Hepatocyte (in vitro differentiated cells): ENCODE measurements at regions not wholly inside any gene's neighbourhood (a gene's known extent, or its start where the extent isn't known, plus 50 kb on each side); places are given as distances from the start of the nearest gene placed in this dataset.

Source experiments
- DNase-seq: peaks from one replicate; pipeline ENCODE4 v3.0.0-alpha.2; 2016; ENCODE audit warnings: low spot score
- H2AFZ ChIP-seq: fragments of 200-600 bp; sonication (generic); 2 replicates; pipeline ENCODE4 v1.6.0; 2016; ENCODE audit warnings: antibody characterized with exemption, mild to moderate bottlenecking
- H3K27ac ChIP-seq: fragments of 200-600 bp; sonication (generic); 2 replicates; pipeline ENCODE4 v1.5.1; 2016; ENCODE audit warnings: mild to moderate bottlenecking
- H3K27me3 ChIP-seq: fragments of 200-600 bp; sonication (generic); 2 replicates; pipeline ENCODE4 v1.6.1; 2016
- H3K36me3 ChIP-seq: fragments of 200-600 bp; sonication (generic); replicated peaks from 2 replicates; pipeline ENCODE4 v1.5.1; 2016; ENCODE audit warnings: low read depth; ENCODE audit not compliant: insufficient read depth
- H3K4me1 ChIP-seq: fragments of 200-600 bp; sonication (generic); 2 replicates; pipeline ENCODE4 v1.5.1; 2016; ENCODE audit warnings: mild to moderate bottlenecking, moderate library complexity; ENCODE audit not compliant: insufficient read depth
- H3K4me2 ChIP-seq: fragments of 200-600 bp; sonication (generic); 2 replicates; pipeline ENCODE4 v1.6.0; 2016
- H3K4me3 ChIP-seq: fragments of 200-600 bp; sonication (generic); 2 replicates; pipeline ENCODE4 v1.5.1; 2016; ENCODE audit warnings: mild to moderate bottlenecking
- H3K79me2 ChIP-seq: fragments of 200-600 bp; sonication (generic); 2 replicates; pipeline ENCODE4 v1.6.0; 2017; ENCODE audit warnings: mild to moderate bottlenecking
- H3K9me2 ChIP-seq: fragments of 200-600 bp; sonication (generic); replicated peaks from 2 replicates; pipeline ENCODE4 v1.6.0; 2017; ENCODE audit warnings: mild to moderate bottlenecking; ENCODE audit not compliant: insufficient read depth
- H3K9me3 ChIP-seq: fragments of 200-600 bp; sonication (generic); 2 replicates; pipeline ENCODE4 v1.5.1; 2016; ENCODE audit warnings: low read depth, mild to moderate bottlenecking
- H4K20me1 ChIP-seq: fragments of 200-600 bp; sonication (generic); 2 replicates; pipeline ENCODE4 v1.6.0; 2016; ENCODE audit warnings: mild to moderate bottlenecking; ENCODE audit not compliant: insufficient read depth, poor library complexity, severe bottlenecking
- CTCF ChIP-seq: fragments of 200-600 bp; sonication (generic); IDR thresholded peaks from 2 replicates; pipeline ENCODE4 v1.5.1; 2016; ENCODE audit warnings: antibody characterized with exemption, mild to moderate bottlenecking; ENCODE audit not compliant: poor library complexity
- EZH2 ChIP-seq: fragments of 200-600 bp; sonication (generic); IDR thresholded peaks from 2 replicates; pipeline ENCODE4 v1.6.1; 2016; ENCODE audit warnings: antibody characterized with exemption, mild to moderate bottlenecking, borderline replicate concordance
- EZH2phosphoT487 ChIP-seq: fragments of 200-600 bp; sonication (generic); IDR thresholded peaks from one replicate; pipeline ENCODE4 v1.6.1; 2018; ENCODE audit warnings: antibody characterized with exemption, mild to moderate bottlenecking, low read depth, moderate library complexity; ENCODE audit not compliant: unreplicated experiment, severe bottlenecking
- WGBS: methylation state at CpG from one replicate; pipeline ENCODE4 v1.1.6; 2016; ENCODE audit warnings: low lambda C conversion rate; ENCODE audit errors: missing lambda C conversion rate; 5-methylcytosine and 5-hydroxymethylcytosine counted together

GRCh38 chr5:124839371-124839998 is 93.0 kb upstream of the ZNF608 start:
- H3K27me3 ChIP-seq: no peaks in the 10 kb centered on the region
- H3K4me2 ChIP-seq: no peak overlapping the region
- H3K27ac ChIP-seq: no peak overlapping the region
- peaks cover 4% of the 10 kb centered on the region for H3K9me2 ChIP-seq
- H2AFZ ChIP-seq: no peak overlapping the region
- H3K4me3 ChIP-seq: no peak overlapping the region
- TF ChIP-seq EZH2phosphoT487: no peak
- TF ChIP-seq CTCF: no peak
- TF ChIP-seq EZH2: no peak
- no peaks in the 10 kb centered on the region for H3K79me2 ChIP-seq
- H3K36me3 ChIP-seq: no peaks in the 10 kb centered on the region
- no peak for DNase-seq
- H3K4me1 ChIP-seq: no peaks in the 10 kb centered on the region
- no peaks in the 10 kb centered on the region for H3K9me3 ChIP-seq
- no peaks in the 10 kb centered on the region for H4K20me1 ChIP-seq

- DNase-seq: no peak
- Histone ChIP-seq H3K27me3 (no peaks in the 10 kb centered on the region), H3K79me2 (no peaks in the 10 kb centered on the region), H3K36me3 (no peaks in the 10 kb centered on the region), H3K4me1 (no peaks in the 10 kb centered on the region), H2AFZ (no peak overlapping the region), H3K4me2 (no peak overlapping the region), H3K9me2 (peaks cover 4% of the 10 kb centered on the region), H3K27ac (no peak overlapping the region), H3K4me3 (no peak overlapping the region), H4K20me1 (no peaks in the 10 kb centered on the region), H3K9me3 (no peaks in the 10 kb centered on the region)
- 83% methylated on average over 12 of the region's 12 CpGs for WGBS
- no peak for TF ChIP-seq CTCF
- TF ChIP-seq EZH2: no peak
Measured at GRCh38 chr5:124841829-124842712, 95.6 kb upstream of the ZNF608 start.

- Histone ChIP-seq H3K79me2 (no peaks in the 10 kb centered on the region), H3K36me3 (no peaks in the 10 kb centered on the region), H3K4me3 (no peak overlapping the region), H4K20me1 (no peaks in the 10 kb centered on the region), H3K9me3 (no peaks in the 10 kb centered on the region), H3K4me2 (no peak overlapping the region), H3K27me3 (no peaks in the 10 kb centered on the region), H3K9me2 (peaks cover 4% of the 10 kb centered on the region), H3K27ac (no peak overlapping the region), H2AFZ (no peak overlapping the region), H3K4me1 (no peaks in the 10 kb centered on the region)
- TF ChIP-seq CTCF: no peak
- TF ChIP-seq EZH2phosphoT487: no peak
- no peak for TF ChIP-seq EZH2
- no peak for DNase-seq
- 94% methylated on average over 10 of the region's 10 CpGs for WGBS
Measured at GRCh38 chr5:124842725-124843595, 96.5 kb upstream of the ZNF608 start.
